H9 (cell line): ENCODE measurements at regions not wholly inside any gene's neighbourhood (a gene's known extent, or its start where the extent isn't known, plus 50 kb on each side); places are given as distances from the start of the nearest gene placed in this dataset.

Source experiments
- DNase-seq: peaks from one replicate; pipeline ENCODE4 v3.0.0-alpha.2; 2017
- H2AFZ ChIP-seq: one replicate; pipeline ENCODE4 v1.6.1; 2013; ENCODE audit warnings: mild to moderate bottlenecking, low read length, control low read depth, moderate library complexity
- H2AK5ac ChIP-seq: 2 replicates; pipeline ENCODE4 v1.6.1; 2013; ENCODE audit warnings: low read length, control low read depth, mixed read lengths; ENCODE audit not compliant: insufficient read length
- H2BK120ac ChIP-seq: one replicate; pipeline ENCODE4 v1.6.1; 2013; ENCODE audit warnings: low read depth, mild to moderate bottlenecking, low read length, control low read depth, inconsistent platforms; ENCODE audit not compliant: poor library complexity, severe bottlenecking
- H2BK12ac ChIP-seq: 2 replicates; pipeline ENCODE4 v1.6.1; 2013; ENCODE audit warnings: low read length, control low read depth, mixed read lengths, low read depth; ENCODE audit not compliant: insufficient read length
- H2BK15ac ChIP-seq: 2 replicates; pipeline ENCODE4 v1.6.1; 2013; ENCODE audit warnings: low read depth, low read length, control low read depth
- H2BK20ac ChIP-seq: one replicate; pipeline ENCODE4 v1.6.1; 2013; ENCODE audit warnings: low read depth, mild to moderate bottlenecking, low read length, control low read depth, inconsistent platforms; ENCODE audit not compliant: poor library complexity, severe bottlenecking
- H2BK5ac ChIP-seq: 2 replicates; pipeline ENCODE4 v1.6.1; 2013; ENCODE audit warnings: low read length, control low read depth, mixed read lengths; ENCODE audit not compliant: insufficient read length
- H3K14ac ChIP-seq: 2 replicates; pipeline ENCODE4 v1.6.1; 2013; ENCODE audit warnings: low read length, control low read depth; ENCODE audit not compliant: insufficient read depth
- H3K18ac ChIP-seq: 2 replicates; pipeline ENCODE4 v1.6.1; 2013; ENCODE audit warnings: low read depth, mild to moderate bottlenecking, mixed read lengths, low read length, control low read depth; ENCODE audit not compliant: insufficient read length
- H3K23ac ChIP-seq: 2 replicates; pipeline ENCODE4 v1.6.1; 2013; ENCODE audit warnings: low read length, control low read depth, mixed read lengths, low read depth; ENCODE audit not compliant: insufficient read length
- H3K23me2 ChIP-seq: 2 replicates; pipeline ENCODE4 v1.6.1; 2013; ENCODE audit warnings: low read depth, mild to moderate bottlenecking, mixed read lengths, low read length, control low read depth; ENCODE audit not compliant: insufficient read length, poor library complexity, severe bottlenecking
- H3K27ac ChIP-seq: 2 replicates; pipeline ENCODE4 v1.5.1; 2013; ENCODE audit warnings: low read length, control low read depth, mixed read lengths, low read depth; ENCODE audit not compliant: insufficient read length
- H3K27me3 ChIP-seq: 2 replicates; pipeline ENCODE4 v1.6.1; 2013; ENCODE audit warnings: low read length, control low read depth, inconsistent platforms; ENCODE audit not compliant: insufficient read depth
- H3K4ac ChIP-seq: 2 replicates; pipeline ENCODE4 v1.6.1; 2013; ENCODE audit warnings: low read depth, mild to moderate bottlenecking, control low read depth, inconsistent platforms, low read length, moderate library complexity
- H3K4me1 ChIP-seq: 2 replicates; pipeline ENCODE4 v1.6.1; 2013; ENCODE audit warnings: low read length, control low read depth, inconsistent platforms; ENCODE audit not compliant: insufficient read depth
- H3K4me2 ChIP-seq: 2 replicates; pipeline ENCODE4 v1.6.1; 2013; ENCODE audit warnings: low read length, control low read depth, mixed read lengths; ENCODE audit not compliant: insufficient read length, insufficient read depth
- H3K56ac ChIP-seq: 2 replicates; pipeline ENCODE4 v1.6.1; 2013; ENCODE audit warnings: low read depth, mild to moderate bottlenecking, mixed read lengths, low read length, control low read depth; ENCODE audit not compliant: insufficient read length
- H3K79me1 ChIP-seq: 2 replicates; pipeline ENCODE4 v1.6.1; 2013; ENCODE audit warnings: low read depth, mild to moderate bottlenecking, moderate library complexity, low read length, control low read depth, inconsistent platforms; ENCODE audit not compliant: insufficient read depth, poor library complexity, severe bottlenecking
- H3K79me2 ChIP-seq: 2 replicates; pipeline ENCODE4 v1.6.1; 2013; ENCODE audit warnings: low read length, control low read depth, inconsistent platforms; ENCODE audit not compliant: insufficient read depth
- H3K9ac ChIP-seq: 2 replicates; pipeline ENCODE4 v1.6.1; 2013; ENCODE audit warnings: low read length, control low read depth, mixed read lengths; ENCODE audit not compliant: insufficient read length; ENCODE audit errors: extremely low read depth
- H3K9me3 ChIP-seq: one replicate; pipeline ENCODE4 v1.6.1; 2013; ENCODE audit warnings: low read depth, low read length, inconsistent platforms; ENCODE audit not compliant: control insufficient read depth
- H3T11ph ChIP-seq: one replicate; pipeline ENCODE4 v1.6.1; 2013; ENCODE audit warnings: mild to moderate bottlenecking, low read length, control low read depth, inconsistent platforms
- H4K20me1 ChIP-seq: one replicate; pipeline ENCODE4 v1.6.1; 2013; ENCODE audit not compliant: control insufficient read depth, insufficient read length, insufficient read depth
- H4K5ac ChIP-seq: 2 replicates; pipeline ENCODE4 v1.6.1; 2013; ENCODE audit warnings: low read depth, mild to moderate bottlenecking, mixed read lengths, low read length, control low read depth; ENCODE audit not compliant: insufficient read length
- H4K8ac ChIP-seq: replicated peaks from 2 replicates; pipeline ENCODE4 v1.6.1; 2013; ENCODE audit warnings: low read length, control low read depth, mixed read lengths, low read depth; ENCODE audit not compliant: insufficient read length
- H4K91ac ChIP-seq: 2 replicates; pipeline ENCODE4 v1.6.1; 2013; ENCODE audit warnings: low read depth, mild to moderate bottlenecking, moderate library complexity, mixed read lengths, low read length, control low read depth; ENCODE audit not compliant: insufficient read length
- H3K27ac Mint-ChIP-seq, 3 experiments: 2 replicates in 2 of 3; 3 replicates in 1 of 3; pipeline ENCODE4 v1.8.0; 2020 to 2021; ENCODE audit warnings: mixed read lengths in 3 of 3, mild to moderate bottlenecking in 1 of 3, moderate library complexity in 1 of 3
- H3K27me3 Mint-ChIP-seq: 2 replicates; pipeline ENCODE4 v1.8.0; 2021; ENCODE audit warnings: low read depth, mild to moderate bottlenecking, moderate library complexity, mixed read lengths
- H3K36me3 Mint-ChIP-seq, 3 experiments: 2 replicates in 2 of 3; 3 replicates in 1 of 3; pipeline ENCODE4 v1.8.0; 2020 to 2021; ENCODE audit warnings: low read depth in 3 of 3, mixed read lengths in 3 of 3; ENCODE audit not compliant: insufficient read depth in 1 of 3
- H3K4me1 Mint-ChIP-seq, 2 experiments: 2 replicates each; pipeline ENCODE4 v1.8.0; 2020; ENCODE audit warnings: mixed read lengths in 2 of 2
- H3K4me3 Mint-ChIP-seq, 2 experiments: 2 replicates in 1 of 2; 3 replicates in 1 of 2; pipeline ENCODE4 v1.8.0; 2020 to 2021; ENCODE audit warnings: mild to moderate bottlenecking in 2 of 2, mixed read lengths in 2 of 2, moderate library complexity in 1 of 2
- H3K9me3 Mint-ChIP-seq, 2 experiments: 2 replicates in 1 of 2; 3 replicates in 1 of 2; pipeline ENCODE4 v1.8.0; 2020; ENCODE audit warnings: mild to moderate bottlenecking in 2 of 2, mixed read lengths in 2 of 2, moderate library complexity in 1 of 2
- CTCF ChIP-seq: fragments of 200-600 bp; sonication (generic); conservative IDR thresholded peaks from 3 replicates; pipeline ENCODE4 v1.8.0; 2021; ENCODE audit warnings: antibody characterized with exemption, mild to moderate bottlenecking
- WGBS: extraction: QIAGEN DNeasy Blood & Tissue Kit; methylation state at CpG from one replicate; pipeline ENCODE4 v1.1.7; 2013; ENCODE audit warnings: missing lambda C conversion rate, low lambda C conversion rate, mixed read lengths; ENCODE audit not compliant: insufficient read length; ENCODE audit errors: extremely low coverage; 5-methylcytosine and 5-hydroxymethylcytosine counted together

GRCh38 chr11:39965701-39966100 lies 1493.8 kb downstream of the LRRC4C start:
- no peaks in the 10 kb centered on the region for H3K23me2 ChIP-seq
- H3K4ac ChIP-seq, result no peak overlapping the region
- H3K79me2 ChIP-seq, result no peaks in the 10 kb centered on the region
- H2BK15ac ChIP-seq, result no peak overlapping the region
- H4K91ac ChIP-seq, result no peak overlapping the region
- H3K14ac ChIP-seq, result no peak overlapping the region
- Mint-ChIP-seq H3K27ac (no peak overlapping the region), H3K4me1 (no peaks in the 10 kb centered on the region), H3K36me3 (no peaks in the 10 kb centered on the region; a peak in 1 of 7 replicates), H3K9me3 (no peaks in the 10 kb centered on the region; a peak in 2 of 5 replicates), H3K4me3 (no peak overlapping the region), H3K27me3 (no peaks in the 10 kb centered on the region)
- H3K9ac ChIP-seq, result no peak overlapping the region
- H4K5ac ChIP-seq, result no peak overlapping the region
- H2AFZ ChIP-seq, result no peak overlapping the region
- no peak overlapping the region for H3K56ac ChIP-seq
- no peaks in the 10 kb centered on the region for H4K20me1 ChIP-seq
- H3K79me1 ChIP-seq, result no peaks in the 10 kb centered on the region
- H3K4me2 ChIP-seq, result no peak overlapping the region
- no peak overlapping the region for H2BK5ac ChIP-seq
- no peak overlapping the region for H3K23ac ChIP-seq
- DNase-seq, result no peak
- no peak overlapping the region for H2AK5ac ChIP-seq
- TF ChIP-seq CTCF, result no peak
- H2BK20ac ChIP-seq, result no peak overlapping the region
- H3K27me3 ChIP-seq, result no peaks in the 10 kb centered on the region
- H2BK120ac ChIP-seq, result no peak overlapping the region
- no peak overlapping the region for H4K8ac ChIP-seq
- no peaks in the 10 kb centered on the region for H3K4me1 ChIP-seq
- no CpG with 5 or more reads among the region's 5 CpGs for WGBS
- H3T11ph ChIP-seq, result no peak overlapping the region
- no peak overlapping the region for H3K18ac ChIP-seq
- no peaks in the 10 kb centered on the region for H3K9me3 ChIP-seq
- no peak overlapping the region for H2BK12ac ChIP-seq
- no peak overlapping the region for H3K27ac ChIP-seq
